Neural cell (in vitro differentiated cells): ENCODE measurements at regions not wholly inside any gene's neighbourhood (a gene's known extent, or its start where the extent isn't known, plus 50 kb on each side); places are given as distances from the start of the nearest gene placed in this dataset.

Source experiments
- H2AFZ ChIP-seq: fragments of 200-600, 300-800 bp; sonication (generic), shearing (Covaris generic); 2 replicates; pipeline ENCODE4 v1.6.0; 2014; ENCODE audit warnings: low read depth, mild to moderate bottlenecking, antibody characterized with exemption, low read length, moderate library complexity
- H3F3A ChIP-seq: fragments of 200-600 bp; shearing (Covaris generic); 2 replicates; pipeline ENCODE4 v1.6.1; 2016; ENCODE audit warnings: mild to moderate bottlenecking, moderate library complexity, mixed read lengths, antibody characterized with exemption, low read length; ENCODE audit not compliant: insufficient read depth, poor library complexity, severe bottlenecking
- H3K27ac ChIP-seq: fragments of 200-600, 300-800 bp; sonication (generic), shearing (Covaris generic); 2 replicates; pipeline ENCODE4 v1.5.1; 2014; ENCODE audit warnings: mild to moderate bottlenecking, low read length, moderate library complexity
- H3K27me3 ChIP-seq: fragments of 300-800, 200-600 bp; sonication (generic), shearing (Covaris generic); 2 replicates; pipeline ENCODE4 v1.6.0; 2014; ENCODE audit warnings: mild to moderate bottlenecking, low read depth, low read length, moderate library complexity; ENCODE audit not compliant: insufficient read depth
- H3K36me3 ChIP-seq: fragments of 300-800, 200-600 bp; sonication (generic), shearing (Covaris generic); 2 replicates; pipeline ENCODE4 v1.5.1; 2014; ENCODE audit warnings: mild to moderate bottlenecking, antibody characterized with exemption, low read length, moderate library complexity; ENCODE audit not compliant: insufficient read depth
- H3K4me2 ChIP-seq: fragments of 300-800, 200-600 bp; sonication (generic), shearing (Covaris generic); 2 replicates; pipeline ENCODE4 v1.6.0; 2014; ENCODE audit warnings: mild to moderate bottlenecking, low read length
- H3K4me3 ChIP-seq: fragments of 300-800, 200-600 bp; sonication (generic), shearing (Covaris generic); 2 replicates; pipeline ENCODE4 v1.5.1; 2014; ENCODE audit warnings: mild to moderate bottlenecking, low read length, moderate library complexity
- H3K79me2 ChIP-seq: fragments of 200-600 bp; shearing (Covaris generic); replicated peaks from 2 replicates; pipeline ENCODE4 v1.6.0; 2014; ENCODE audit warnings: mild to moderate bottlenecking, low read length, moderate library complexity; ENCODE audit not compliant: insufficient read depth
- H3K9ac ChIP-seq: fragments of 300-800, 200-600 bp; sonication (generic), shearing (Covaris generic); 2 replicates; pipeline ENCODE4 v1.6.1; 2016; ENCODE audit warnings: mild to moderate bottlenecking, low read length, mixed read lengths
- H3K9me2 ChIP-seq: fragments of 200-600 bp; shearing (Covaris generic); 2 replicates; pipeline ENCODE4 v1.6.1; 2016; ENCODE audit warnings: mild to moderate bottlenecking, low read length, mixed read lengths; ENCODE audit not compliant: insufficient read depth
- H3K9me3 ChIP-seq: fragments of 200-600, 300-800 bp; sonication (generic), shearing (Covaris generic); 2 replicates; pipeline ENCODE4 v1.6.1; 2016; ENCODE audit warnings: mild to moderate bottlenecking, mixed run types, low read length, moderate library complexity, mixed read lengths
- H4K20me1 ChIP-seq: fragments of 200-600 bp; shearing (Covaris generic); 2 replicates; pipeline ENCODE4 v1.6.1; 2016; ENCODE audit warnings: mild to moderate bottlenecking, mixed run types; ENCODE audit not compliant: insufficient read depth
- CTCF ChIP-seq: fragments of 450-650 bp; IDR thresholded peaks from 2 replicates; pipeline ENCODE4 v1.5.1; 2014; ENCODE audit warnings: antibody characterized with exemption, mild to moderate bottlenecking, moderate library complexity; ENCODE audit not compliant: poor library complexity, severe bottlenecking
- EP300 ChIP-seq: fragments of 450-650 bp; conservative IDR thresholded peaks from 2 replicates; pipeline ENCODE4 v1.6.1; 2014; ENCODE audit warnings: antibody characterized with exemption, mild to moderate bottlenecking, moderate library complexity; ENCODE audit not compliant: poor library complexity, severe bottlenecking
- EZH2 ChIP-seq: fragments of 200-600, 300-800 bp; shearing (Covaris generic), sonication (generic); IDR thresholded peaks from 2 replicates; pipeline ENCODE4 v1.6.1; 2014; ENCODE audit warnings: antibody characterized with exemption, low read length, borderline replicate concordance, mild to moderate bottlenecking; ENCODE audit not compliant: insufficient read depth, poor library complexity, severe bottlenecking
- MXI1 ChIP-seq: fragments of 450-650 bp; conservative IDR thresholded peaks from 2 replicates; pipeline ENCODE4 v1.6.1; 2014; ENCODE audit warnings: antibody characterized with exemption, mild to moderate bottlenecking; ENCODE audit not compliant: poor library complexity, severe bottlenecking
- POLR2AphosphoS5 ChIP-seq: IDR thresholded peaks from 2 replicates; pipeline ENCODE4 v1.6.1; 2012
- RAD21 ChIP-seq: fragments of 450-650 bp; conservative IDR thresholded peaks from 2 replicates; pipeline ENCODE4 v1.6.1; 2014; ENCODE audit warnings: antibody characterized with exemption, mild to moderate bottlenecking, moderate library complexity
- REST ChIP-seq: IDR thresholded peaks from 2 replicates; pipeline ENCODE4 v1.6.1; 2012; ENCODE audit warnings: borderline replicate concordance
- SMC3 ChIP-seq: fragments of 450-650 bp; conservative IDR thresholded peaks from 2 replicates; pipeline ENCODE4 v1.6.1; 2014; ENCODE audit warnings: antibody characterized with exemption, mild to moderate bottlenecking, moderate library complexity; ENCODE audit not compliant: poor library complexity
- TAF1 ChIP-seq: IDR thresholded peaks from 2 replicates; pipeline ENCODE4 v1.6.1; 2012; ENCODE audit warnings: low read depth

- H3K9ac ChIP-seq, result no peak overlapping the region
- TF ChIP-seq CTCF (no peak), EZH2 (no peak), POLR2AphosphoS5 (no peak), RAD21 (no peak), SMC3 (no peak), EP300 (no peak), MXI1 (no peak)
- no peaks in the 10 kb centered on the region for H3K9me3 ChIP-seq
- H2AFZ ChIP-seq, result no peak overlapping the region
- H3K9me2 ChIP-seq, result no peaks in the 10 kb centered on the region
- no peak overlapping the region for H3K4me2 ChIP-seq
- no peak overlapping the region for H3K27ac ChIP-seq
- H3K36me3 ChIP-seq, result no peaks in the 10 kb centered on the region
- H4K20me1 ChIP-seq, result no peaks in the 10 kb centered on the region
- H3K27me3 ChIP-seq, result no peaks in the 10 kb centered on the region
- H3K4me3 ChIP-seq, result no peak overlapping the region
- no peaks in the 10 kb centered on the region for H3F3A ChIP-seq
- H3K79me2 ChIP-seq, result no peaks in the 10 kb centered on the region
Observed at GRCh38 chr17:71342737-71343136, 778.1 kb upstream of the SOX9 start.

- Histone ChIP-seq H3K4me2 (no peak overlapping the region), H3K9ac (no peak overlapping the region), H3K9me3 (no peaks in the 10 kb centered on the region), H3K79me2 (no peaks in the 10 kb centered on the region), H3K27ac (no peak overlapping the region), H3K4me3 (no peak overlapping the region), H3K9me2 (no peaks in the 10 kb centered on the region), H3K36me3 (no peaks in the 10 kb centered on the region), H3F3A (no peaks in the 10 kb centered on the region), H2AFZ (no peak overlapping the region), H4K20me1 (no peaks in the 10 kb centered on the region), H3K27me3 (no peaks in the 10 kb centered on the region)
- TF ChIP-seq EZH2 (no peak), POLR2AphosphoS5 (no peak), REST (no peak), RAD21 (no peak), TAF1 (no peak), SMC3 (no peak), EP300 (no peak), CTCF (no peak)
Observed at GRCh38 chr17:71349908-71350600, 770.8 kb upstream of the SOX9 start.
